DOHH2 (cell line): ENCODE measurements at regions not wholly inside any gene's neighbourhood (a gene's known extent, or its start where the extent isn't known, plus 50 kb on each side); places are given as distances from the start of the nearest gene placed in this dataset.

Experiments
- H3F3A ChIP-seq: fragments of 200-600 bp; sonication (generic), shearing (Covaris generic); 2 replicates; pipeline ENCODE4 v1.6.0; 2016; ENCODE audit warnings: antibody characterized with exemption, mild to moderate bottlenecking; ENCODE audit not compliant: control insufficient read depth, insufficient read depth
- H3K27ac ChIP-seq: fragments of 200-600 bp; sonication (generic); 2 replicates; pipeline ENCODE4 v1.5.1; 2014; ENCODE audit warnings: low read depth, mild to moderate bottlenecking, low read length, moderate library complexity
- H3K27me3 ChIP-seq: fragments of 200-600 bp; sonication (generic); 2 replicates; pipeline ENCODE4 v1.6.1; 2014; ENCODE audit warnings: mild to moderate bottlenecking, low read length, mixed read lengths; ENCODE audit not compliant: control insufficient read depth
- H3K36me3 ChIP-seq: fragments of 200-600 bp; sonication (generic); 2 replicates; pipeline ENCODE4 v1.6.1; 2014; ENCODE audit warnings: mild to moderate bottlenecking, low read length, moderate library complexity, mixed read lengths; ENCODE audit not compliant: control insufficient read depth
- H3K4me1 ChIP-seq: fragments of 200-600 bp; sonication (generic); 2 replicates; pipeline ENCODE4 v1.6.1; 2014; ENCODE audit warnings: mild to moderate bottlenecking, low read length, mixed read lengths; ENCODE audit not compliant: control insufficient read depth
- H3K4me2 ChIP-seq: fragments of 200-600 bp; sonication (generic); 2 replicates; pipeline ENCODE4 v1.6.0; 2014; ENCODE audit warnings: mild to moderate bottlenecking, low read length, moderate library complexity
- H3K4me3 ChIP-seq: fragments of 200-600 bp; sonication (generic); 2 replicates; pipeline ENCODE4 v1.5.1; 2014; ENCODE audit warnings: mild to moderate bottlenecking, low read length, mixed read lengths
- H3K79me2 ChIP-seq: fragments of 200-600 bp; sonication (generic); 2 replicates; pipeline ENCODE4 v1.6.1; 2014; ENCODE audit warnings: mild to moderate bottlenecking, low read length, mixed read lengths; ENCODE audit not compliant: control insufficient read depth
- H3K9me2 ChIP-seq: fragments of 200-600 bp; sonication (generic); replicated peaks from 2 replicates; pipeline ENCODE4 v1.6.1; 2014; ENCODE audit warnings: mild to moderate bottlenecking, low read length, mixed read lengths; ENCODE audit not compliant: control insufficient read depth
- H3K9me3 ChIP-seq: fragments of 200-600 bp; sonication (generic); 2 replicates; pipeline ENCODE4 v1.6.1; 2014; ENCODE audit warnings: antibody characterized with exemption, low read length, mixed read lengths; ENCODE audit not compliant: control insufficient read depth, insufficient read depth
- H4K20me1 ChIP-seq: fragments of 200-600 bp; sonication (generic); 2 replicates; pipeline ENCODE4 v1.6.0; 2014; ENCODE audit warnings: low read depth, mild to moderate bottlenecking, antibody characterized with exemption, low read length, moderate library complexity; ENCODE audit not compliant: control insufficient read depth, insufficient read depth
- CTCF ChIP-seq: fragments of 200-600 bp; sonication (generic); IDR thresholded peaks from one replicate; pipeline ENCODE4 v1.5.1; 2014; ENCODE audit warnings: antibody characterized with exemption, mild to moderate bottlenecking, low read depth, low read length; ENCODE audit not compliant: poor library complexity, severe bottlenecking
- EZH2phosphoT487 ChIP-seq: fragments of 200-600 bp; sonication (generic); IDR thresholded peaks from 2 replicates; pipeline ENCODE4 v1.6.1; 2017; ENCODE audit warnings: borderline replicate concordance, mild to moderate bottlenecking, antibody characterized with exemption, low read length, moderate library complexity, mixed read lengths

GRCh38 chr5:164301708-164302107 is 796.3 kb downstream of the MAT2B start:
- Histone ChIP-seq H3K4me3 (no peak overlapping the region), H3K27me3 (no peaks in the 10 kb centered on the region), H3K79me2 (no peaks in the 10 kb centered on the region), H3K4me2 (no peak overlapping the region), H3K4me1 (no peaks in the 10 kb centered on the region), H3K9me3 (no peaks in the 10 kb centered on the region), H4K20me1 (no peaks in the 10 kb centered on the region), H3K36me3 (no peaks in the 10 kb centered on the region), H3K9me2 (no peaks in the 10 kb centered on the region), H3K27ac (no peak overlapping the region), H3F3A (no peaks in the 10 kb centered on the region)
- TF ChIP-seq EZH2phosphoT487: no peak

GRCh38 chr5:164302533-164303235 is 797.3 kb downstream of the MAT2B start:
- no peaks in the 10 kb centered on the region for H3F3A ChIP-seq
- H3K27ac ChIP-seq: no peak overlapping the region
- no peaks in the 10 kb centered on the region for H4K20me1 ChIP-seq
- no peaks in the 10 kb centered on the region for H3K9me3 ChIP-seq
- no peaks in the 10 kb centered on the region for H3K27me3 ChIP-seq
- TF ChIP-seq CTCF (no peak), EZH2phosphoT487 (no peak)
- no peaks in the 10 kb centered on the region for H3K79me2 ChIP-seq
- no peaks in the 10 kb centered on the region for H3K36me3 ChIP-seq
- H3K9me2 ChIP-seq: no peaks in the 10 kb centered on the region
- H3K4me3 ChIP-seq: no peak overlapping the region
- H3K4me2 ChIP-seq: no peak overlapping the region
- H3K4me1 ChIP-seq: no peaks in the 10 kb centered on the region

GRCh38 chr5:164303646-164304215 is 798.3 kb downstream of the MAT2B start:
- Histone ChIP-seq H3K36me3 (no peaks in the 10 kb centered on the region), H3K79me2 (no peaks in the 10 kb centered on the region), H3K9me3 (no peaks in the 10 kb centered on the region), H3K9me2 (no peaks in the 10 kb centered on the region), H3K4me2 (no peak overlapping the region), H3F3A (no peaks in the 10 kb centered on the region), H3K27ac (no peak overlapping the region), H3K4me3 (no peak overlapping the region), H3K27me3 (no peaks in the 10 kb centered on the region), H3K4me1 (no peaks in the 10 kb centered on the region), H4K20me1 (no peaks in the 10 kb centered on the region)
- no peak for TF ChIP-seq CTCF
- no peak for TF ChIP-seq EZH2phosphoT487

- no peaks in the 10 kb centered on the region for H3K36me3 ChIP-seq
- H3K9me2 ChIP-seq: no peaks in the 10 kb centered on the region
- H3K27me3 ChIP-seq: no peaks in the 10 kb centered on the region
- H3K4me2 ChIP-seq: no peak overlapping the region
- H3F3A ChIP-seq: no peaks in the 10 kb centered on the region
- H3K4me1 ChIP-seq: no peaks in the 10 kb centered on the region
- no peaks in the 10 kb centered on the region for H4K20me1 ChIP-seq
- no peak overlapping the region for H3K4me3 ChIP-seq
- no peaks in the 10 kb centered on the region for H3K9me3 ChIP-seq
- H3K79me2 ChIP-seq: no peaks in the 10 kb centered on the region
- TF ChIP-seq EZH2phosphoT487 (no peak), CTCF (no peak)
- no peak overlapping the region for H3K27ac ChIP-seq
Measured at GRCh38 chr5:164306662-164307061, 801.2 kb downstream of the MAT2B start.
